Parathyroid adenoma (tissue), 2 donors: ENCODE measurements at regions not wholly inside any gene's neighbourhood (a gene's known extent, or its start where the extent isn't known, plus 50 kb on each side); places are given as distances from the start of the nearest gene placed in this dataset.

Experiments used
- H2AFZ ChIP-seq: fragments of 300-600 bp; sonication (generic); one replicate; pipeline ENCODE4 v1.7.0; 2017; ENCODE audit warnings: antibody characterized with exemption, mild to moderate bottlenecking
- H3K27ac ChIP-seq: fragments of 300-600 bp; sonication (generic); one replicate; pipeline ENCODE4 v1.7.0; 2017
- H3K27me3 ChIP-seq: fragments of 300-600 bp; sonication (generic); one replicate; pipeline ENCODE4 v1.7.0; 2017; ENCODE audit warnings: low read length; ENCODE audit not compliant: control insufficient read depth, insufficient read depth
- H3K36me3 ChIP-seq: fragments of 300-600 bp; sonication (generic); one replicate; pipeline ENCODE4 v1.7.0; 2017; ENCODE audit warnings: low read length; ENCODE audit not compliant: control insufficient read depth, insufficient read depth
- H3K4me1 ChIP-seq: fragments of 300-600 bp; sonication (generic); one replicate; pipeline ENCODE4 v1.7.0; 2017; ENCODE audit warnings: control low read depth
- H3K4me2 ChIP-seq: fragments of 300-600 bp; sonication (generic); one replicate; pipeline ENCODE4 v1.7.0; 2017; ENCODE audit warnings: low read length
- H3K4me3 ChIP-seq: fragments of 300-600 bp; sonication (generic); one replicate; pipeline ENCODE4 v1.7.0; 2017; ENCODE audit warnings: low read depth, low read length
- H3K79me2 ChIP-seq: fragments of 300-600 bp; sonication (generic); one replicate; pipeline ENCODE4 v1.7.0; 2017; ENCODE audit warnings: control low read depth
- H3K9ac ChIP-seq: fragments of 300-600 bp; sonication (generic); one replicate; pipeline ENCODE4 v1.7.0; 2017; ENCODE audit warnings: mild to moderate bottlenecking
- H3K9me3 ChIP-seq: fragments of 300-600 bp; sonication (generic); one replicate; pipeline ENCODE4 v1.7.0; 2017; ENCODE audit warnings: low read length; ENCODE audit not compliant: control insufficient read depth
- TF ChIP-seq, protein P1 (sequence below): fragments of 300-600 bp; sonication (generic); IDR thresholded peaks from one replicate; pipeline ENCODE4 v1.7.0; 2017; ENCODE audit warnings: antibody characterized with exemption, mild to moderate bottlenecking
- donor health status: primary hyperparathyroidism.

DNA sequence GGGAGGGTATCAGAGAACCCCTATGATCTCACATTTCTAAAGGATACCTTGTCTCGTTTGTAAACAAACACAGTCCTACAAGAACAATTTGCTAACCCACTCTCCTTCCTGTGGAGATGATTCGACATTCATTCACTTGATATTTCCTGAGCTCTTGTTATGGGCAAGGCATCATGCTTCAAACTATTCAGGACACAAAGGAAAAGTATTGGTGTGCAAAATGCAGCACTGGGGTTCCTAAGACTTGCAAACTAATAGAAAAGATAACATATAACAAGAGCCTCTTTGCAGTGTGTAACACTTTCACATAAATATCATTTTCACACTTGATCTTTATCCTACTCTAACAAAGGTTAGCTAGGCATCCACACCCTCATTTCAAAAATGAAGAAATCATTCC, 211.5 kb upstream of the BLID start:
- H3K9ac ChIP-seq, result no peak overlapping the region
- no peak overlapping the region for H3K4me3 ChIP-seq
- H3K4me1 ChIP-seq, result no peaks in the 10 kb centered on the region
- H2AFZ ChIP-seq, result no peak overlapping the region
- H3K27ac ChIP-seq, result no peak overlapping the region
- TF ChIP-seq, protein P1, sequence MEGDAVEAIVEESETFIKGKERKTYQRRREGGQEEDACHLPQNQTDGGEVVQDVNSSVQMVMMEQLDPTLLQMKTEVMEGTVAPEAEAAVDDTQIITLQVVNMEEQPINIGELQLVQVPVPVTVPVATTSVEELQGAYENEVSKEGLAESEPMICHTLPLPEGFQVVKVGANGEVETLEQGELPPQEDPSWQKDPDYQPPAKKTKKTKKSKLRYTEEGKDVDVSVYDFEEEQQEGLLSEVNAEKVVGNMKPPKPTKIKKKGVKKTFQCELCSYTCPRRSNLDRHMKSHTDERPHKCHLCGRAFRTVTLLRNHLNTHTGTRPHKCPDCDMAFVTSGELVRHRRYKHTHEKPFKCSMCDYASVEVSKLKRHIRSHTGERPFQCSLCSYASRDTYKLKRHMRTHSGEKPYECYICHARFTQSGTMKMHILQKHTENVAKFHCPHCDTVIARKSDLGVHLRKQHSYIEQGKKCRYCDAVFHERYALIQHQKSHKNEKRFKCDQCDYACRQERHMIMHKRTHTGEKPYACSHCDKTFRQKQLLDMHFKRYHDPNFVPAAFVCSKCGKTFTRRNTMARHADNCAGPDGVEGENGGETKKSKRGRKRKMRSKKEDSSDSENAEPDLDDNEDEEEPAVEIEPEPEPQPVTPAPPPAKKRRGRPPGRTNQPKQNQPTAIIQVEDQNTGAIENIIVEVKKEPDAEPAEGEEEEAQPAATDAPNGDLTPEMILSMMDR, result no peak
- H3K27me3 ChIP-seq, result no peaks in the 10 kb centered on the region
- no peaks in the 10 kb centered on the region for H3K36me3 ChIP-seq
- H3K4me2 ChIP-seq, result no peak overlapping the region
- no peaks in the 10 kb centered on the region for H3K9me3 ChIP-seq
- H3K79me2 ChIP-seq, result no peaks in the 10 kb centered on the region

DNA sequence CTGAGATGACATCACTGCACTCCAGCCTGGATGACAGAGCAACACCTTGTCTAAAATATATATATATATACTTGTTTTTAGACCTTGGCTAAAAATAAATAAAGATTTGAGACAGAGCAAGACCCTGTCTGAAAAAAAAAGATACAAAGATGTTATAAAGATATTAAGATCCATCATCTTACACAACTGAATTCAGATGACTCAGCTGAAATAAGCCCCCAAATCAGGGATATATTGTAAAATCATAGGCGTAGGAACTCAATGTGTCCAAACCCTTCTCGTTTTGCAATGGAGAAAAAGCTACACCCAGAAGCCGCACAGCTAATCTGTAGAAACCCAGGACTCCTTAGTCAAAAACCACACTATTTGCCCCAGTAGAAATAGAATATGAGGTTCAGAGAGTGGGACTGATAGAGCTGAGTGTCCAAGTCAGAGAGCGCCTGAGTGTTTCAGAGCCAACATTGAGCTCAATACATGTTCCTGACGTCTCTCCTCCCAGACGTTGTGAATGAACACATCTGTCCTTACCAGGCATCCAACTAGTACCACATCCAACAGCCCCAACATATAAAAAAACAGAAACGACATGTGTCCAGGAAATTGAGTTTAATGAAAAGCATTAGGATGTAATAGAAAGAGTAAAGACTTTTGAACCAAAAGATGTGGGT, 207.9 kb upstream of the BLID start:
- no peaks in the 10 kb centered on the region for H3K27me3 ChIP-seq
- H3K4me2 ChIP-seq, result no peak overlapping the region
- H3K27ac ChIP-seq, result no peak overlapping the region
- TF ChIP-seq, protein P1, result no peak
- H3K4me1 ChIP-seq, result no peaks in the 10 kb centered on the region
- no peak overlapping the region for H2AFZ ChIP-seq
- H3K4me3 ChIP-seq, result no peak overlapping the region
- H3K9ac ChIP-seq, result no peak overlapping the region
- no peaks in the 10 kb centered on the region for H3K9me3 ChIP-seq
- no peaks in the 10 kb centered on the region for H3K36me3 ChIP-seq
- H3K79me2 ChIP-seq, result no peaks in the 10 kb centered on the region

DNA sequence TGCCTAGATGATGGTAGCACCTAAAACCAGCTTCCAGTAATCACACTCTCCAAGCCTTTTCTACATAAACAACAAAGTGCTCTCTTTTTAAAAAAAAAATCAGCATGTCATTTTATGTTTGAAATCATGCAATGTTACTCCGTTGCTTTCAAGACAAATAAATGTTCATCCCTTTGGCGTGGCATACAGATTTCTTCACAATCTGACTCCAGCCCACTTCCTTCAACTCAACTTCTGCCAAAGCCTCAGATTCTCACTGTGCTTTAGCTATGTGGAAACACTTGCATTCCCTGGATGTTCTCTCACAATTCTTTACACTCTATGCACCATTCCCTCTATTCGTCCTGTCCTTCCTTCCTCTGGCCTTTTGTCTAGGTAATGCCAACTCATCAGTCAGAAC, 206.3 kb upstream of the BLID start:
- Histone ChIP-seq H3K4me1 (no peaks in the 10 kb centered on the region), H3K4me2 (no peak overlapping the region), H2AFZ (no peak overlapping the region), H3K27ac (no peak overlapping the region), H3K9ac (no peak overlapping the region), H3K4me3 (no peak overlapping the region), H3K79me2 (no peaks in the 10 kb centered on the region), H3K36me3 (no peaks in the 10 kb centered on the region), H3K9me3 (no peaks in the 10 kb centered on the region), H3K27me3 (no peaks in the 10 kb centered on the region)
- TF ChIP-seq, protein P1, result no peak

DNA sequence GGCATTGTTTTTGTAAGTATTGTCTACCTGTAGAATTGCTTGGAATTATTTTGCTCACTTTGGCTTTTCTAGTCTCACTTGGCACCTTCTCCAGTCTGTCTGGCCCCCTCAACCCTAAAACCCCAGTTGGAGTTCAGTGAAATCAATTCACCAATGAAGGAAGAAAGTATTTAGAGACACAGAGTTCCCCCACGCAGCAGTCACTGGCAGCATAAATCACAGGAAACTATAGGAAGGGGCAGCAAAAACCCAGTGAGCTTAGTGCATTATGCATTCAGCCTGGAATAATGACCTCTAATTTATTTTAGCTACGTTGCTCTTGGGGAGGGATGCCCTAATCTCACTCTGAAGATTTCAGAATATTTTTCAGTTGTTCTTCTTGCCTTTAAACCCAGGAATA, 204.7 kb upstream of the BLID start:
- Histone ChIP-seq H3K27ac (no peak overlapping the region), H3K4me1 (no peaks in the 10 kb centered on the region), H3K4me2 (no peak overlapping the region), H3K27me3 (no peaks in the 10 kb centered on the region), H3K4me3 (no peak overlapping the region), H3K9me3 (no peaks in the 10 kb centered on the region), H3K36me3 (no peaks in the 10 kb centered on the region), H3K79me2 (no peaks in the 10 kb centered on the region), H2AFZ (no peak overlapping the region), H3K9ac (no peak overlapping the region)
- TF ChIP-seq, protein P1, result no peak
